Adipocyte (in vitro differentiated cells): ENCODE measurements at regions not wholly inside any gene's neighbourhood (a gene's known extent, or its start where the extent isn't known, plus 50 kb on each side); places are given as distances from the start of the nearest gene placed in this dataset.
"Not testable (repeated sequence)": the region's sequence is repeated elsewhere in the genome, so short reads cannot be mapped to it uniquely, and the experiment has no call there.

Experiments
- DNase-seq: peaks from one replicate; pipeline ENCODE4 v3.0.0-alpha.2; 2015; ENCODE audit warnings: low read depth
- H3K27me3 ChIP-seq: replicated peaks from 2 replicates; pipeline ENCODE4 v1.7.0; 2013; ENCODE audit warnings: mild to moderate bottlenecking, low read length, moderate library complexity; ENCODE audit not compliant: control insufficient read depth, insufficient read depth
- H3K36me3 ChIP-seq: 2 replicates; pipeline ENCODE4 v1.7.0; 2013; ENCODE audit warnings: low read length, mild to moderate bottlenecking, moderate library complexity; ENCODE audit not compliant: control insufficient read depth, insufficient read depth, severe bottlenecking
- H3K4me1 ChIP-seq: 2 replicates; pipeline ENCODE4 v1.7.0; 2013; ENCODE audit warnings: mild to moderate bottlenecking, low read length, moderate library complexity; ENCODE audit not compliant: control insufficient read depth, insufficient read depth
- H3K4me3 ChIP-seq: 2 replicates; pipeline ENCODE4 v1.7.0; 2013; ENCODE audit warnings: mild to moderate bottlenecking, low read length, moderate library complexity
- H3K9ac ChIP-seq: 2 replicates; pipeline ENCODE4 v1.7.0; 2013; ENCODE audit warnings: mild to moderate bottlenecking, low read length, moderate library complexity
- H3K9me3 ChIP-seq: 2 replicates; pipeline ENCODE4 v1.7.0; 2013; ENCODE audit warnings: mild to moderate bottlenecking, low read length, moderate library complexity; ENCODE audit not compliant: control insufficient read depth

DNA sequence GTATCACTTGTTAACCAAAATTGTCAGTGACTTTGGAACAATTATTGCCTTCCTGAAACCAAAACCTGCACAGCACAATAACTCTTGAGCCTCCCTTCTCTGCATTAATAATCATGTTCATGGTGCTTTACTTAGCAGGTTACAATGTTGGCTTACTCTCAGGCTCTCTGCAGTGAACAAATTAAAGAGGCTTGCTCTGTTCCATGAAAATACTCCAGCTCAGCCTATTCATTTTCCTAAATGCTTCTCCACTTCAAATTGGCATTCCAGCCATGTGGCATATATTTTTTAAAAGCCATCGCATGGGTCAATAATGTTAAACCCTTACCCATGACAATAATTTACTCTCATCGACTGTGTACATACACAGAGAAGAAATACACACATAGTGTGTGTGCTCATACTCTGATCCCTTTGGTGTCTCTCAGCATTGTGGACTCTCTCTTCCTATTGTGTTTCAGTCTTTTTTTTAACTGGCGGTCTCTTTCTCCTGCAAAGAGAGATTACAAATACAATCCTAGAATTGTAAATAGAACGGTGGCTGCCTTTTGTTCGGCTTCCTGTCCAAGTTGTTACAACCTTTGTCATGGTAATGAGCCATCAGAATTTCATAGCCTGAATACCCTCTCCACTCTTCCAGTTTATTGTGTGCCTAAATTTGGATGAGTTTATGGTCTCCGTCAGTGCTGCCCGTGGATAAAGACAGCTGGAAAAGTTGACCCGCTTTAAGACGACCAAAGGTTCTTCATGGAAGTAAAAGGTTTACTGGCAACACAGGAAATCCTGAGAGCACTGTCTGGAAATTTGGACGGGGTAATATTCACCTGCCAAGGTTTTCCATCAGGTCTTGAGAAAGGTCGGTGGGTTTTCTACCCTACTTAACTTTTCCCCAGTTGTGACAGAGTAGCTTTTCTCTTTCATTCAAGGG lies 263.6 kb downstream of the CD83 start:
- no peaks in the 10 kb centered on the region for H3K36me3 ChIP-seq
- H3K4me1 ChIP-seq, result no peaks in the 10 kb centered on the region
- H3K27me3 ChIP-seq, result no peaks in the 10 kb centered on the region
- H3K9me3 ChIP-seq, result peaks cover 6% of the 10 kb centered on the region
- no peak overlapping the region for H3K4me3 ChIP-seq
- no peak for DNase-seq
- no peak overlapping the region for H3K9ac ChIP-seq

DNA sequence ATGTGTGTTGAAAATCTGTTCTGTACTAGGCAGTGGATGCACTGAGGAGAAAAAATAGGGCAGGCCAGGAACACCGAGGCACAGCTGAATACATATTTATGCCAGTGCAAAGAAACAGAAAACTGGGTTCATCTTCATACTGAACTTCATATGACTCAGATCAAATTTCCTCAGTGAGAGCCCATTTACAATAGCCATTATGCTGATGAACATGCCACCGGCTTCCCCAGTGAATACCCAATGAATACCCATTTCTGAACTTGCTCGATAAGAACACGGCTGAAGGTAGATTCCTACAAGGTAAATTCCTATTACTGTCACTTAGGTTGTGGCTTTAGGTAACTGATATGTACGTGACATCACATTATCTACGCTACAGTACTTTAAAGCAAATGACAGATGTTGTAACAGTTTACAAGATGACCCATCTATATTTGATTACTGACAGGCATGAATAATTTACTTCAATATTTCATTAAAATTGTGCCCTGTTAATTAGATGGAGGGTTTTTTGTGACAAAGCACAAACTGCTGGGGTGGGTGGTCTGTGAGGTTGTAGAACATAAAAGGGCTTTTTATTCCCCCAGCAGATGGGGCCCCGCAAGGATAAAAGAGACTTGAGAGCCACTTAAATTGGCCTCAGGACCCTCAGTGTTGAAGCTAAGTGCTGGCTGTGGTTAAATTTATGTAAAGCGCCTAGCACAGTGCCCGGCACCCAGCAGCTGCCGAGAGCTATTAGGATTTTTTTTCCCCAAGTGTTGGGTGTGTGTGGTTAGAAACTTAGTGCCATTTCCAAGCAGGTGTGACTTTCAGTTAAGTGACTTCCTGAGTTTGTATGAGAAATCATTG lies 264.5 kb downstream of the CD83 start:
- Histone ChIP-seq H3K9ac (no peak overlapping the region), H3K4me1 (no peaks in the 10 kb centered on the region), H3K27me3 (no peaks in the 10 kb centered on the region), H3K4me3 (no peak overlapping the region), H3K36me3 (no peaks in the 10 kb centered on the region), H3K9me3 (peaks cover 5% of the 10 kb centered on the region)
- DNase-seq, result no peak

DNA sequence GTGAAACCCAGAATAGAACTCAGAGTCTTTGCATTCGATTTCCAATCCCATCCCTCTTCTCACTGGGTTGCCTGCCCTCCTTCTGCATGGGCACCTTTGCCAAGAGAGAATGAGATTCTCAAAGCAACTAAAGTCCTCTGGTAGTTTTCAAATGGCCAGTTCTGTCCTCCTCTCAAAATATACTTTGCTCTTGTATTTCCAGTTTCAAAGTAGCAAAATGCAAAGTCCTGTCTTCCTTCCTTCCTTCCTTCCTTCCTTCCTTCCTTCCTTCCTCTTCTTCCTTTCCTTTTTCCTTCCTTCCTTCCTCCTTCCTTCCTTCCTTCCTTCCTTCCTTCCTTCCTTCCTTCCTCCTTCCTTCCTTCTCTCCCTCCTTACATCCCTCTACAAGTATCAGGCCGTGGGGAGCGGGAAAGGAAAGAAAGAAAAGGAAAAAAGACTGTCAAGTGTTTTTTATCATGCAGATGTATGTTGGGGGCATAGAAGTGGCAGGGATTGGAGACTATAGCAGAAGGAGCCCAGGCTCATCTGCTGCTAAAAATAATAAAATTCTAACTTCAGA lies 265.2 kb downstream of the CD83 start:
- no peaks in the 10 kb centered on the region for H3K4me1 ChIP-seq
- H3K36me3 ChIP-seq, result no peaks in the 10 kb centered on the region
- H3K27me3 ChIP-seq, result no peaks in the 10 kb centered on the region
- H3K9me3 ChIP-seq, result peaks cover 3% of the 10 kb centered on the region
- no peak overlapping the region for H3K4me3 ChIP-seq
- H3K9ac ChIP-seq, result no peak overlapping the region
- DNase-seq, result no peak

DNA sequence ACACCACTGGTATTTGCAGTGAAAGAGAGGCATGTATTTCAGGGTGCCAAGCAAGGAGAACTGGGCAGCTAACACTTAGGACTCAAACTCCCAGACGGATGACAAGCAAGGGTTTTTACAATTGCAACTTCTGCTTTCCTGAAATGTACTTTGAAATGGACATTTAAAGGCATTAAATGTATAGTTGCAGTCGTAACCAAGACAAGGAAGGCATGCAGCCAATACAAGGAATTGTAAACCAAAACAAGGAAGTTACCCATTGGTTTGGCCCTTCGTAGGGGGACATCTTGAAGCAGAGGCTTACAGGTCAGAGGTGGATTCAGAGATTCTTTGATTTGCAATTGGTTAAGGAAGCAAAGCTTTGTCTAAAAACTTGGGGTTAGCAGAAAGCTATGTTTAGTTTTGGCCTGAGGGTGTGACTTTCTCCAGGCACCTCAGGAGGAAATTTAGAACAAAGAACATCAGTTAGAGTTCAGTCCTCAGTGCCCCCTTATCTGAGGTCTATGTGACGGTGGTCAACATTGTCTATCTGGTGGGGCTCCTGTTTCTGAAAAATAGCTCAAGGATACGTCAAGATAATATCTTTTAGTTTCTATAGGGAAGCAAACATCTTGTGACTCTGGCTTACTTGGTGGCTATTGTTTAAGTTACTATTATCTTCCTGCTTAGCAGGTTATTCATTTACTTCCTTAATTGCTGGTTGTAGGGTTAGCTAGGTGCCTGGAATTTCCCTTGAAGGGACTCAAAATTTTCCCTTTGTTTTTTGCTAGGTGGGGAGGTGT lies 266.0 kb downstream of the CD83 start:
- no peak for DNase-seq

DNA sequence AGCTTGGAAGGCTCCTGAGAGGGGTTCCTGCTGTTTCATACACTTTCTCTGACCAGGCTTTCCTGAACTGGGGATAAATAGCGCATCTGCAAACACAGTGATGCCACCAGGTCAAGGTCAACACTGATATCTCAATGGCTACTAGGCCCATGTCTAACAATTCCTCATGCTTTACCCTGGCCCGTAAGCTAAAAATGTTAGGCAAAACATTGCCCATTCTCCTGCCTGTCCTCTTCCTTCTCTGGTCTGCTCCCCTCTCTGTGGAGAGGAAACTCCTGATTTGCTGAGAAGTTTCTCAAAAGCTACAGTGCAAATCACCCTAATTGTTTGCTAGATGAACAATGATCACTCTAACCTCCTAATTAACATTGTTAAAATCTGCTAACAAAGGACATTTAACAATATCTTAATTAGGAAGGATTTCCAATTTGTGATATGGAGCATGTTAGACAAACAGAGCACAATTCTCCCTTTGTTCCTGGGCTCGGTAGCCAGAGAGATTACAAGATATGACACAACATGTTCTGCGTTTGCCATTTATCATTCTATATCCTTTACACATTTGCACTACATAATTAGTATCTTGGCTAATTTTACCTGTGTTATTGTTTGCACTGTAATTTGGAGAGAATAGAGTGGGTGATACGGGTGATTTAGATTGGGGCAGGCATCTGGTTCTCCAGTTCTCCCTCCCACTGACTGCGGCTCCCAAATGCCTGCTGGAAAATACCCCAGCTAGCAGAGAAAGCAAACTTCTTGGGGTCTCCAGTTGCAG lies 266.8 kb downstream of the CD83 start:
- no peaks in the 10 kb centered on the region for H3K4me1 ChIP-seq
- H3K36me3 ChIP-seq, result no peaks in the 10 kb centered on the region
- H3K4me3 ChIP-seq, result no peak overlapping the region
- no peak overlapping the region for H3K9ac ChIP-seq
- H3K27me3 ChIP-seq, result no peaks in the 10 kb centered on the region
- no peak for DNase-seq
- no peaks in the 10 kb centered on the region for H3K9me3 ChIP-seq

More for the DNA sequence above, 266.0 kb downstream of the CD83 start:
- no peaks in the 10 kb centered on the region for H3K27me3 ChIP-seq
- H3K4me1 ChIP-seq, result no peaks in the 10 kb centered on the region
- no peaks in the 10 kb centered on the region for H3K36me3 ChIP-seq
- H3K4me3 ChIP-seq, result no peak overlapping the region
- H3K9me3 ChIP-seq, result no peaks in the 10 kb centered on the region
- H3K9ac ChIP-seq, result no peak overlapping the region

DNA sequence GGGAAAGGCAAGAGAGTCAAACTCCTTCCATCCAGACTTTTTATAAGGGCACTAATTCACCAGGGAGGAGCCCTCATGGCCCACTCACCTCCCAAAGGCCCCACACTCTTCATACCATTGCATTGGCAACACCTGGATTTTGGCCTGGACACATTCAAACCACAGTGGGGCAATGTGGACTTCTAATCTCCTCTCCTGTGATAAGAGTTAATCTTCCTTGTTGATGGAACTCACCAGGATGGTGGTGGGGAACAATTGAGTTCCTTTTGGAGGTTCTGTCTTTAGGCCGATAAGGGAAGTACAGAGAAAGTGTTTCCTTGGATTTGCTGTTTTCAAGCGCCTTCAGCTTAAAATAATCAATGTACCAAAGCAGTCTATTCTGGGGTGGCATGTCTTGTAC lies 268.7 kb downstream of the CD83 start:
- no peaks in the 10 kb centered on the region for H3K36me3 ChIP-seq
- no peak overlapping the region for H3K9ac ChIP-seq
- no peaks in the 10 kb centered on the region for H3K9me3 ChIP-seq
- H3K4me1 ChIP-seq, result no peaks in the 10 kb centered on the region
- no peak for DNase-seq
- H3K27me3 ChIP-seq, result no peaks in the 10 kb centered on the region
- H3K4me3 ChIP-seq, result no peak overlapping the region

DNA sequence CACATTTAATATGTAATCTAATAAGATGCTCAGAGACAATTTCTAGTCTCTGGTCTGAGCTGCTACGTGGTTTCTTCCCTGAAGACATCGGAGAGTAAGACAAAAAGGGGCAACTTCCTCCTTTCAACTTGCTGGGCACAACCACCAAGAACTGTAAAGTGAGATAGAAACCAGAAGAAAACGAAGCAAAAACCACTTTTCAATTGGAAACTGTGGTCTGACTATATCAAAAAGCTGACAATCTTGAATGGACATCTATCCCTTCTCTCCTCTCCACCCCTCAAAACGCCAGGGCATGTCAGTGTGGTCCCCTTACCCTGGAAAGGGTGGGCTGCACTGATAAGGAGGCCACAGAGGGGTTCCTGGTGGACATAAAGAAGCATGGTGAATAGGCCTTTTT lies 269.1 kb downstream of the CD83 start:
- DNase-seq, result no peak
- no peak overlapping the region for H3K9ac ChIP-seq
- H3K4me3 ChIP-seq, result no peak overlapping the region
- no peaks in the 10 kb centered on the region for H3K36me3 ChIP-seq
- no peaks in the 10 kb centered on the region for H3K27me3 ChIP-seq
- H3K4me1 ChIP-seq, result no peaks in the 10 kb centered on the region
- H3K9me3 ChIP-seq, result no peaks in the 10 kb centered on the region

DNA sequence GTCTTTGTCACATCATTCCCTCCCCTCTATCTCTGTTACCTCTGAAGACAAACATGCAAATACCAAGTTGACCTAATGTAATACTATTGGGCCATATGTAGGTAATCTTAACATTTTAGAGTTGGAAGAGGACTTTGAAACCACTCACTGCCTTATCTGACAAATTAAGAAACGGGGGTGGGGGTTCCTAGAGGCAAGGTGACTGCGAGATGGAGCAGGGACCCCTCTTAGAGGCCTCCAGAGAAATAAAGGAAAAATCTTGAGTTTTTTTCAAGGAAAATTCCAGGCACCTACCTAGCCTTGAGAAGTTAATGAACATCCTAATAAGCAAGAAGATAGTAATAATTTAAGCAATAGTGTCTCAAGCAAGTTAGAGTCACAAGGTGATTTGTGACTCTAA lies 270.8 kb downstream of the CD83 start:
- no peak overlapping the region for H3K4me3 ChIP-seq
- H3K9me3 ChIP-seq, result no peaks in the 10 kb centered on the region
- no peaks in the 10 kb centered on the region for H3K27me3 ChIP-seq
- H3K9ac ChIP-seq, result no peak overlapping the region
- H3K36me3 ChIP-seq, result no peaks in the 10 kb centered on the region
- no peaks in the 10 kb centered on the region for H3K4me1 ChIP-seq
- no peak for DNase-seq

DNA sequence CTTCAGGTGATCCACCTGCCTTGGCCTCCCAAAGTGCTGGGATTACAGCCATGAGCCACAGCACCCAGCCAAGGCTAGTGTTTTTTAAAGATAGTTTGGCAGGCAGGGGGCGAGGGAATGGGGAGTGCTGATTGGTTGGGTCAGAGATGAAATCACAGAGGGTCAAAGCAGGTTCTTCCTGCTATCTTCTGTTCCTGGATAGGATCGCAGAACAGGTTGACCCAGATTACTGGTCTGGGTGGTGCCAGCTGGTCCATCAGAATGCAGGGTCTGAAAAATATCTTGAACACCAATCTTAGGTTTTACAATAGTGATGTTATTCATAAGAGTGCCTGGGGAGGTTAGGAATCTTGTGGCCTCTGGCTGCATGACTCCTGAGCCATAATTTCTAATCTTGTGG lies 272.2 kb downstream of the CD83 start:
- H3K36me3 ChIP-seq, H3K9me3 ChIP-seq, H3K4me1 ChIP-seq, H3K9ac ChIP-seq, DNase-seq, H3K27me3 ChIP-seq, H3K4me3 ChIP-seq: not testable (repeated sequence)

DNA sequence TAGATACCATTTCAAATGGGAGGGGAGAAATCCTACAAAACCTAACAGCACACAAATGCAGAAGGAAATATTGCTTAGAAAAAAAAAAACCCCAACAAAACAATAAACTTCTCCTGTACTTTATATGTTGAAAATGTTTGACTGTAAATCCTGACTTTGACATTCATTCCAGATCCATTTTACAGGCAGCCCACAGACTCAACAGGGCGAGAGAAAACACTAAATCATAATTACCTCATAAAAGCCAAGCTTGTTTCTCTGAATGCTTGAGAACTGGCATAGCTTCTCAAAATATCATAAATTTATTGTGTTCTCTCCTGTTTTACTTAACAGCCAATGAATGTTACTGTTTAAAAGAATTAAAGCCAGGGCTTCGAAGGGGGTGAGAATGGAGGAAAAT lies 273.2 kb downstream of the CD83 start:
- H3K9me3 ChIP-seq, result no peaks in the 10 kb centered on the region
- DNase-seq, result no peak
- no peak overlapping the region for H3K9ac ChIP-seq
- H3K4me3 ChIP-seq, result no peak overlapping the region
- no peaks in the 10 kb centered on the region for H3K27me3 ChIP-seq
- H3K36me3 ChIP-seq, result no peaks in the 10 kb centered on the region
- no peaks in the 10 kb centered on the region for H3K4me1 ChIP-seq
